Transverse colon (tissue), 3 donors: ENCODE measurements at regions not wholly inside any gene's neighbourhood (a gene's known extent, or its start where the extent isn't known, plus 50 kb on each side); places are given as distances from the start of the nearest gene placed in this dataset.

Experiments
- POLR2A ChIP-seq: fragments of 450-650 bp; IDR thresholded peaks from one replicate; pipeline ENCODE4 v1.6.1; 2016; ENCODE audit warnings: antibody characterized with exemption, mild to moderate bottlenecking, moderate library complexity
- TF ChIP-seq, protein P1 (sequence below), 5 experiments: fragments of 200-600 bp in 3 of 5; fragments of 450-650 bp in 2 of 5; sonication (generic) in 3 of 5; IDR thresholded peaks; 1 replicate in 2 of 5; 2 replicates in 3 of 5; pipeline ENCODE4 v1.5.1; 2016 to 2017; ENCODE audit warnings: antibody characterized with exemption in 5 of 5, inconsistent platforms in 3 of 5, mild to moderate bottlenecking in 2 of 5, moderate library complexity in 1 of 5

DNA sequence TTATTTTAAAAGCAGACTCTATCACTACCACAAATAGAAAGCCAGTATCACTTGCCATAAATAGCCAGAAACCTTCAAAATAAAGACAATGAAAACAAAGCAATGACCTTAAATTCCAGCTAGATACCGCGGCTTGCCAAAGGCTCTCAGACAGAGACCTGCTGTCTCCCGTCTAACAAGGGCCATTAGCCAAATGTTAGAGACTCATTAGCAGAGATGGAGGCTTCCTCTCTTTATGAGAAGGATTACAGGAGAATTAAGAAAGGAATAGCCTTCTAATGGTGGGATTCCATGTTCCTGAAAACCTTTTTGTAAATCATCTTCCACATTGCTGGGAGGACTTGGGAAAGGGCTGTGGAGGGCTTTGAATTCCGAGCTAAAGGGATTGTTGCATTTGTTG is 206.7 kb downstream of the AACS start:
- TF ChIP-seq, protein P1, sequence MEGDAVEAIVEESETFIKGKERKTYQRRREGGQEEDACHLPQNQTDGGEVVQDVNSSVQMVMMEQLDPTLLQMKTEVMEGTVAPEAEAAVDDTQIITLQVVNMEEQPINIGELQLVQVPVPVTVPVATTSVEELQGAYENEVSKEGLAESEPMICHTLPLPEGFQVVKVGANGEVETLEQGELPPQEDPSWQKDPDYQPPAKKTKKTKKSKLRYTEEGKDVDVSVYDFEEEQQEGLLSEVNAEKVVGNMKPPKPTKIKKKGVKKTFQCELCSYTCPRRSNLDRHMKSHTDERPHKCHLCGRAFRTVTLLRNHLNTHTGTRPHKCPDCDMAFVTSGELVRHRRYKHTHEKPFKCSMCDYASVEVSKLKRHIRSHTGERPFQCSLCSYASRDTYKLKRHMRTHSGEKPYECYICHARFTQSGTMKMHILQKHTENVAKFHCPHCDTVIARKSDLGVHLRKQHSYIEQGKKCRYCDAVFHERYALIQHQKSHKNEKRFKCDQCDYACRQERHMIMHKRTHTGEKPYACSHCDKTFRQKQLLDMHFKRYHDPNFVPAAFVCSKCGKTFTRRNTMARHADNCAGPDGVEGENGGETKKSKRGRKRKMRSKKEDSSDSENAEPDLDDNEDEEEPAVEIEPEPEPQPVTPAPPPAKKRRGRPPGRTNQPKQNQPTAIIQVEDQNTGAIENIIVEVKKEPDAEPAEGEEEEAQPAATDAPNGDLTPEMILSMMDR (IDR thresholded peaks at IDR 0.05), result no peak
- no peak for TF ChIP-seq POLR2A
